ENCODE measurements at regions not wholly inside any gene's neighbourhood (a gene's known extent, or its start where the extent isn't known, plus 50 kb on each side); places are given as distances from the start of the nearest gene placed in this dataset.

GRCh38 chr18:29547626-29548025, 1370.7 kb upstream of the CDH2 start:
- DNase-seq (ENCODE audit: low spot score), result no peak

GRCh38 chr18:29540548-29540947, 1363.6 kb upstream of the CDH2 start:
- no peak for DNase-seq (ENCODE audit: low spot score)

- DNase-seq (ENCODE audit: low spot score), result no peak
These were observed 1354.8 kb upstream of the CDH2 start for GRCh38 chr18:29531746-29532145.

- no peak for DNase-seq (ENCODE audit: low spot score)
These were observed 1346.4 kb upstream of the CDH2 start for GRCh38 chr18:29523371-29523770.

GRCh38 chr18:29512761-29513160, 1335.8 kb upstream of the CDH2 start:
- DNase-seq (ENCODE audit: low spot score), result no peak

GRCh38 chr18:29512203-29512602, 1335.3 kb upstream of the CDH2 start:
- no peak for DNase-seq (ENCODE audit: low spot score)

GRCh38 chr18:29501952-29502351, 1325.0 kb upstream of the CDH2 start:
- peak; percentile 14 for DNase-seq (ENCODE audit: low spot score)

- DNase-seq (ENCODE audit: low spot score), result no peak
These were observed 1319.3 kb upstream of the CDH2 start for GRCh38 chr18:29496152-29496680.

GRCh38 chr18:29494371-29494770, 1317.4 kb upstream of the CDH2 start:
- DNase-seq (ENCODE audit: low spot score), result no peak

GRCh38 chr18:29491907-29492306, 1315.0 kb upstream of the CDH2 start:
- DNase-seq (ENCODE audit: low spot score), result no peak

GRCh38 chr18:29488617-29489016, 1311.7 kb upstream of the CDH2 start:
- no peak for DNase-seq (ENCODE audit: low spot score)

- DNase-seq (ENCODE audit: low spot score), result no peak
These were observed 1288.6 kb upstream of the CDH2 start for GRCh38 chr18:29465526-29465925.

- no peak for DNase-seq (ENCODE audit: low spot score)
These were observed 1283.0 kb upstream of the CDH2 start for GRCh38 chr18:29459972-29460371.

GRCh38 chr18:29457316-29457889, 1280.5 kb upstream of the CDH2 start:
- no peak for DNase-seq (ENCODE audit: low spot score)

GRCh38 chr18:29449424-29449823, 1272.5 kb upstream of the CDH2 start:
- DNase-seq (ENCODE audit: low spot score), result no peak

- DNase-seq (ENCODE audit: low spot score), result peak; percentile 5
These were observed 1262.5 kb upstream of the CDH2 start for GRCh38 chr18:29439398-29439797.

- DNase-seq (ENCODE audit: low spot score), result no peak
These were observed 1259.5 kb upstream of the CDH2 start for GRCh38 chr18:29436459-29436858.

GRCh38 chr18:29434650-29435049, 1257.7 kb upstream of the CDH2 start:
- DNase-seq (ENCODE audit: low spot score), result no peak

- no peak for DNase-seq (ENCODE audit: low spot score)
These were observed 1253.5 kb upstream of the CDH2 start for GRCh38 chr18:29430416-29430815.

- peak; percentile 23 for DNase-seq (ENCODE audit: low spot score)
These were observed 1241.2 kb upstream of the CDH2 start for GRCh38 chr18:29418136-29418535.

- DNase-seq (ENCODE audit: low spot score), result no peak
These were observed 1230.1 kb upstream of the CDH2 start for GRCh38 chr18:29406996-29407395.

GRCh38 chr18:29397536-29397935, 1220.6 kb upstream of the CDH2 start:
- no peak for DNase-seq (ENCODE audit: low spot score)

- no peak for DNase-seq (ENCODE audit: low spot score)
These were observed 1206.7 kb upstream of the CDH2 start for GRCh38 chr18:29383311-29384273.

All from AG20443 (cell line).